HCT116 (cell line): ENCODE measurements at regions not wholly inside any gene's neighbourhood (a gene's known extent, or its start where the extent isn't known, plus 50 kb on each side); places are given as distances from the start of the nearest gene placed in this dataset.
"Not testable (repeated sequence)": the region's sequence is repeated elsewhere in the genome, so short reads cannot be mapped to it uniquely, and the experiment has no call there.

Experiments
- ATAC-seq: fragments of 200-7000 bp; cut with Tn5 transposase; 2 replicates; pipeline ENCODE4 v1.9.1; 2020; ENCODE audit warnings: mild to moderate bottlenecking, moderate library complexity
- BruUV-seq: library from RNA; stranded (reverse); fragments of 400-500 nt; replicated peaks from 2 replicates; lab custom pipeline; 2021; lab: Mats Ljungman, UMichigan
- CTCF ChIA-PET: fragments of 300-600 bp; sonication (Branson Sonifier 250); formaldehyde crosslinking; loops from one replicate; lab custom pipeline; 2021; ENCODE audit warnings: antibody characterized with exemption; lab: Charles Lee
- POLR2A ChIA-PET: fragments of 300-600, 350-600 bp; sonication (Branson Sonifier 250); formaldehyde crosslinking; loops from one replicate; lab custom pipeline; 2021; ENCODE audit warnings: antibody characterized with exemption; lab: Charles Lee
- RAD21 ChIA-PET, 2 experiments: fragments of 300-600 bp; sonication (Branson Sonifier 250); formaldehyde crosslinking; loops; one replicate each; lab custom pipeline; 2023; ENCODE audit warnings: low total read pairs in 2 of 2; ENCODE audit not compliant: uncharacterized antibody in 2 of 2, unreplicated experiment in 2 of 2, low non-redundant PET in 1 of 2; lab: Charles Lee
- DNase-seq: peaks from one replicate; pipeline ENCODE4 v3.0.0-alpha.2; 2010; ENCODE audit warnings: low read depth, low spot score
- H2AFZ ChIP-seq: fragments of 200-600 bp; shearing (Covaris generic), sonication (generic); 2 replicates; pipeline ENCODE4 v1.6.1; 2017; ENCODE audit warnings: low read depth, mixed run types, mixed read lengths, antibody characterized with exemption, low read length; ENCODE audit not compliant: poor library complexity, severe bottlenecking
- H3K27ac ChIP-seq: 2 replicates; pipeline ENCODE4 v1.5.1; 2012; ENCODE audit warnings: low read depth, low read length
- H3K27me3 ChIP-seq: fragments of 200-600 bp; sonication (generic); 2 replicates; pipeline ENCODE4 v1.6.1; 2016; ENCODE audit warnings: mixed run types, low read length, mixed read lengths; ENCODE audit not compliant: insufficient read depth
- H3K36me3 ChIP-seq, 2 experiments: fragments of 200-500 bp in 1 of 2; fragments of 200-600 bp in 1 of 2; sonication (Bioruptor generic) in 1 of 2; sonication (generic) in 1 of 2; 2 replicates each; pipeline versions ENCODE4 v1.5.1 to v1.6.1; 2014 to 2016; ENCODE audit warnings: low read length in 2 of 2, inconsistent platforms in 1 of 2, mixed read lengths in 1 of 2, mixed run types in 1 of 2; ENCODE audit not compliant: insufficient read depth in 2 of 2, control insufficient read depth in 1 of 2
- H3K4me1 ChIP-seq, 2 experiments: fragments of 200-600 bp in 1 of 2; sonication (generic) in 1 of 2; 2 replicates each; pipeline versions ENCODE4 v1.5.1 to v1.6.1; 2012 to 2017; ENCODE audit warnings: low read length in 2 of 2, inconsistent platforms in 1 of 2, mild to moderate bottlenecking in 1 of 2, mixed read lengths in 1 of 2, mixed run types in 1 of 2, moderate library complexity in 1 of 2; ENCODE audit not compliant: insufficient read depth in 2 of 2, control insufficient read depth in 1 of 2
- H3K4me2 ChIP-seq: fragments of 200-600 bp; sonication (generic); 2 replicates; pipeline ENCODE4 v1.6.1; 2017; ENCODE audit warnings: mixed run types, low read length, mixed read lengths
- H3K4me3 ChIP-seq, 2 experiments: fragments of 200-600 bp in 1 of 2; sonication (generic) in 1 of 2; replicated peaks in 1 of 2; 2 replicates each; pipeline ENCODE4 v1.5.1; 2011 to 2016; ENCODE audit warnings: low read length in 2 of 2, control low read depth in 1 of 2, low read depth in 1 of 2, mild to moderate bottlenecking in 1 of 2, mixed read lengths in 1 of 2, mixed run types in 1 of 2
- H3K79me2 ChIP-seq: fragments of 200-600 bp; sonication (generic); 2 replicates; pipeline ENCODE4 v1.6.1; 2017; ENCODE audit warnings: mild to moderate bottlenecking, mixed run types, low read length, moderate library complexity, mixed read lengths; ENCODE audit not compliant: insufficient read depth
- H3K9ac ChIP-seq: fragments of 200-600 bp; sonication (generic); 2 replicates; pipeline ENCODE4 v1.6.1; 2016; ENCODE audit warnings: low read length, mixed read lengths
- H3K9me2 ChIP-seq: fragments of 200-600 bp; sonication (generic), shearing (Covaris generic); 2 replicates; pipeline ENCODE4 v1.6.1; 2017; ENCODE audit warnings: mixed run types, mild to moderate bottlenecking, moderate library complexity; ENCODE audit not compliant: insufficient read depth
- H3K9me3 ChIP-seq, 2 experiments: fragments of 200-500 bp in 1 of 2; fragments of 200-600 bp in 1 of 2; sonication (Bioruptor generic) in 1 of 2; sonication (generic) in 1 of 2; 2 replicates each; pipeline ENCODE4 v1.6.1; 2014 to 2017; ENCODE audit warnings: low read length in 2 of 2, mixed read lengths in 2 of 2, inconsistent platforms in 1 of 2, low read depth in 1 of 2, mild to moderate bottlenecking in 1 of 2, mixed run types in 1 of 2, moderate library complexity in 1 of 2; ENCODE audit not compliant: control insufficient read depth in 1 of 2, insufficient read depth in 1 of 2
- H4K20me1 ChIP-seq: fragments of 200-600 bp; sonication (generic), shearing (Covaris generic); 2 replicates; pipeline ENCODE4 v1.6.1; 2017; ENCODE audit warnings: mixed run types, mild to moderate bottlenecking, moderate library complexity; ENCODE audit not compliant: insufficient read depth
- EGR1 ChIP-seq: IDR thresholded peaks from 2 replicates; pipeline ENCODE4 v1.6.1; 2012; ENCODE audit warnings: low read depth
- ELF1 ChIP-seq: IDR thresholded peaks from 2 replicates; pipeline ENCODE4 v1.6.1; 2012; ENCODE audit warnings: low read depth, borderline replicate concordance
- EZH2 ChIP-seq: fragments of 200-600 bp; sonication (generic); IDR thresholded peaks from 2 replicates; pipeline ENCODE4 v1.6.1; 2017; ENCODE audit warnings: antibody characterized with exemption, mixed run types
- FOSL1 ChIP-seq: IDR thresholded peaks from 2 replicates; pipeline ENCODE4 v1.6.1; 2012; ENCODE audit warnings: low read depth
- MAX ChIP-seq: IDR thresholded peaks from 2 replicates; pipeline ENCODE4 v1.6.1; 2012
- POLR2AphosphoS5 ChIP-seq: IDR thresholded peaks from 2 replicates; pipeline ENCODE4 v1.6.1; 2011; ENCODE audit warnings: mild to moderate bottlenecking, low read depth, low read length, moderate library complexity
- RAD21 ChIP-seq: IDR thresholded peaks from 2 replicates; pipeline ENCODE4 v1.6.1; 2012; ENCODE audit warnings: low read depth, mild to moderate bottlenecking
- REST ChIP-seq: IDR thresholded peaks from 2 replicates; pipeline ENCODE4 v1.6.1; 2012; ENCODE audit warnings: low read depth
- SIN3A ChIP-seq: IDR thresholded peaks from 2 replicates; pipeline ENCODE4 v1.6.1; 2012; ENCODE audit warnings: low read depth
- ZNF274 ChIP-seq: fragments of 200-500 bp; sonication (Bioruptor generic); IDR thresholded peaks from 2 replicates; pipeline ENCODE4 v1.6.1; 2014; ENCODE audit warnings: mild to moderate bottlenecking, low read depth, low read length, inconsistent platforms
- intact Hi-C: fragments of 100-400 bp; cut with micrococcal nuclease; formaldehyde crosslinking; loops from 2 replicates; pipeline ENCODE4 v1.10.0; 2022

DNA sequence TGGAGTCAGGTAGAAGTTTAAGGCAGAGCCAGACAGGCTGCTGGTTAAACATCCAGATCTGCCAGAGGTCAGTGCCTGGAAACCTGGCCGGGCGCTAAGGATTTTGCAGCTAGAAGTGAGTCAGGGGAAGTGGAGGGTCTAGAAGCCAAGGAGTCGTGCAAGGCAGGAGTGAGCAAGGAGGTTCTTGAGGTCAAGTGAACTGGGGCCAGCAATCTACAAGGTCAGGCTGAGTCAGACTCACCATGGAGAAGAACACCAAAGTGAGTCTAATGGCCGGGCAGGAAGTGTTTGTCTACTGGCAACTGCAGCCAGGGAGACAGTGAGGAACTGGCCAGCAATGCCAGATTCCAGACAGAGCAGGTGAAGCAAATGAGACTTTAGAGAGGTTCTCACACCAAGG, 628.2 kb downstream of the ETNK1 start:
- DNase-seq: no peak
- intact Hi-C loops: no loop called here
- CTCF ChIA-PET: no interaction called here

DNA sequence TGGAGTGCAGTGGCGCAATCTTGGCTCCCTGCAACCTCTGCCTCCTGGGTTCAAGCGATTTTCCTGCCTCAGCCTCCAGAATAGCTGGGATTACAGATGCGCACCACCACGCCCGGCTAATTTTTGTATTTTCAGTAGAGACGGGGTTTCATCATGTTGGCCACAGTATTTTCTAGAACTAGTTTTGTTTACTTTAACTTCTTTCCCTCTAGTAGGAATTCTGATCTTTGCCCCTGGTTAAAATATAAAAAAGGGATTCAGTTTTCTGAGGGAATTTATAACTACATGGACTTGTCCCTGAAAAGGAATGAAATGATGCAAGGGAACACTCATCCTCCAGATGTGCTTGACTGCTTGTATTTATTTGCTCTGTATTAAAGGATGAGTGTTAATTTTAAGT, 628.9 kb downstream of the ETNK1 start:
- H4K20me1 ChIP-seq, CTCF ChIA-PET, intact Hi-C loops, DNase-seq, RAD21 ChIA-PET, H3K9me3 ChIP-seq, H3K4me1 ChIP-seq, H3K4me3 ChIP-seq, BruUV-seq, H3K79me2 ChIP-seq, H3K27me3 ChIP-seq, ATAC-seq, H3K4me2 ChIP-seq, POLR2A ChIA-PET, H3K36me3 ChIP-seq, H3K27ac ChIP-seq, H2AFZ ChIP-seq, H3K9ac ChIP-seq, H3K9me2 ChIP-seq: not testable (repeated sequence)

More for the DNA sequence above, 628.2 kb downstream of the ETNK1 start:
- POLR2A ChIA-PET: no interaction called here
- H4K20me1 ChIP-seq: no peaks in the 10 kb centered on the region
- H3K27ac ChIP-seq: no peak overlapping the region
- H3K36me3 ChIP-seq: no peaks in the 10 kb centered on the region; a peak in 1 of 4 replicates
- H3K4me1 ChIP-seq: no peaks in the 10 kb centered on the region
- no peak for ATAC-seq
- H3K9me2 ChIP-seq: no peaks in the 10 kb centered on the region
- TF ChIP-seq EZH2 (no peak), RAD21 (no peak), ELF1 (no peak), POLR2AphosphoS5 (no peak), REST (no peak), FOSL1 (no peak), EGR1 (no peak), ZNF274 (no peak), MAX (no peak), SIN3A (no peak)
- no peak overlapping the region for H2AFZ ChIP-seq
- H3K79me2 ChIP-seq: no peaks in the 10 kb centered on the region
- no peak overlapping the region for H3K9ac ChIP-seq
- H3K4me3 ChIP-seq: no peak overlapping the region
- no TSS peak for BruUV-seq
- RAD21 ChIA-PET: no interaction called here
- peaks cover 8 to 9% of the 10 kb centered on the region in 2 experiments; a peak in 2 of 4 replicates for H3K9me3 ChIP-seq
- H3K4me2 ChIP-seq: no peak overlapping the region
- H3K27me3 ChIP-seq: no peaks in the 10 kb centered on the region
